ENCODE measurements at regions not wholly inside any gene's neighbourhood (a gene's known extent, or its start where the extent isn't known, plus 50 kb on each side); places are given as distances from the start of the nearest gene placed in this dataset.
A peak's percentile ranks its signal among the peaks of the same experiment; 100 is the strongest.

GRCh38 chr14:58697930-58698642 is 60.3 kb downstream of the DACT1 start:
- DNase-seq: no peak

GRCh38 chr14:58699681-58700205 is 62.0 kb downstream of the DACT1 start:
- peak; percentile 65 for DNase-seq

- peak; percentile 41 for DNase-seq
Observed at GRCh38 chr14:58701156-58701555, 63.4 kb downstream of the DACT1 start.

GRCh38 chr14:58701604-58702003 is 63.8 kb downstream of the DACT1 start:
- DNase-seq: no peak

GRCh38 chr14:58702441-58703160 is 64.8 kb downstream of the DACT1 start:
- no peak for DNase-seq

- DNase-seq: no peak
Observed at GRCh38 chr14:58703161-58703506, 65.4 kb downstream of the DACT1 start.

- no peak for DNase-seq
Observed at GRCh38 chr14:58705066-58705465, 67.3 kb downstream of the DACT1 start.

- DNase-seq: no peak
Observed at GRCh38 chr14:58707949-58708348, 70.2 kb downstream of the DACT1 start.

GRCh38 chr14:58709949-58710348 is 72.2 kb downstream of the DACT1 start:
- DNase-seq: no peak

GRCh38 chr14:58711382-58711781 is 73.6 kb downstream of the DACT1 start:
- no peak for DNase-seq

- peak; percentile 41 for DNase-seq
Observed at GRCh38 chr14:58712357-58712756, 74.6 kb downstream of the DACT1 start.

GRCh38 chr14:58713677-58714076 is 75.9 kb downstream of the DACT1 start:
- no peak for DNase-seq

GRCh38 chr14:58716706-58717105 is 78.9 kb downstream of the DACT1 start:
- DNase-seq: no peak

GRCh38 chr14:58717211-58717610 is 79.4 kb downstream of the DACT1 start:
- DNase-seq: no peak

- no peak for DNase-seq
Observed at GRCh38 chr14:58717813-58718212, 80.1 kb downstream of the DACT1 start.

- DNase-seq: no peak
Observed at GRCh38 chr14:58718226-58719205, 80.8 kb downstream of the DACT1 start.

- no peak for DNase-seq
Observed at GRCh38 chr14:58721723-58722122, 84.0 kb downstream of the DACT1 start.

- no peak for DNase-seq
Observed at GRCh38 chr14:58722441-58722840, 84.7 kb downstream of the DACT1 start.

- DNase-seq: no peak
Observed at GRCh38 chr14:58724206-58724605, 86.4 kb downstream of the DACT1 start.

- no peak for DNase-seq
Observed at GRCh38 chr14:58724702-58725101, 86.9 kb downstream of the DACT1 start.

GRCh38 chr14:58725226-58725625 is 87.5 kb downstream of the DACT1 start:
- no peak for DNase-seq

- no peak for DNase-seq
Observed at GRCh38 chr14:58725871-58726270, 88.1 kb downstream of the DACT1 start.

GRCh38 chr14:58730792-58731464 is 93.2 kb downstream of the DACT1 start:
- no peak for DNase-seq

All from NCI-H2171 treated with DMSO at 0.1 percent for 48 hours (cell line).